ENCODE measurements at regions not wholly inside any gene's neighbourhood (a gene's known extent, or its start where the extent isn't known, plus 50 kb on each side); places are given as distances from the start of the nearest gene placed in this dataset.

- Mint-ChIP-seq H3K9me3 (no peaks in the 10 kb centered on the region), H3K27me3 (ENCODE audit: low read depth) (no peaks in the 10 kb centered on the region)
- TF ChIP-seq CTCF (IDR thresholded peaks at IDR 0.05; ENCODE audit: unreplicated experiment), result no peak
These were observed 327.7 kb upstream of the TBX3 start for GRCh38 chr12:115011703-115012102.

GRCh38 chr12:115010324-115010995, 326.5 kb upstream of the TBX3 start:
- Mint-ChIP-seq H3K4me1 (peaks cover 57% of the 10 kb centered on the region), H3K36me3 (peaks cover 11% of the 10 kb centered on the region), H3K4me3 (no peak overlapping the region), H3K27ac (peak overlapping the region; percentile 52), H3K9me3 (peaks cover 8% of the 10 kb centered on the region), H3K27me3 (ENCODE audit: low read depth) (no peaks in the 10 kb centered on the region)
- TF ChIP-seq CTCF (IDR thresholded peaks at IDR 0.05; ENCODE audit: unreplicated experiment), result no peak
- DNase-seq (ENCODE audit: low spot score in 2 of 2, unreplicated experiment in 2 of 2), result no peak

More at GRCh38 chr12:115011703-115012102, 327.7 kb upstream of the TBX3 start:
- peaks cover 9% of the 10 kb centered on the region for H3K36me3 Mint-ChIP-seq
- no peak overlapping the region for H3K4me3 Mint-ChIP-seq
- DNase-seq (ENCODE audit: low spot score in 2 of 2, unreplicated experiment in 2 of 2), result no peak
- H3K27ac Mint-ChIP-seq, result peak overlapping the region; percentile 100
- peaks cover 69% of the 10 kb centered on the region for H3K4me1 Mint-ChIP-seq

- H3K27me3 Mint-ChIP-seq (ENCODE audit: low read depth), result no peaks in the 10 kb centered on the region
- no peak for DNase-seq (ENCODE audit: low spot score in 2 of 2, unreplicated experiment in 2 of 2)
- H3K9me3 Mint-ChIP-seq, result peaks cover 8% of the 10 kb centered on the region
- TF ChIP-seq CTCF (IDR thresholded peaks at IDR 0.05; ENCODE audit: unreplicated experiment), result no peak
- H3K4me1 Mint-ChIP-seq, result peaks cover 42% of the 10 kb centered on the region
- H3K27ac Mint-ChIP-seq, result peak overlapping the region; percentile 28
- no peak overlapping the region for H3K4me3 Mint-ChIP-seq
- peaks cover 11% of the 10 kb centered on the region for H3K36me3 Mint-ChIP-seq
These were observed 325.0 kb upstream of the TBX3 start for GRCh38 chr12:115008929-115009328.

- Mint-ChIP-seq H3K27me3 (ENCODE audit: low read depth) (no peaks in the 10 kb centered on the region), H3K4me3 (no peak overlapping the region), H3K27ac (no peak overlapping the region), H3K4me1 (peaks cover 41% of the 10 kb centered on the region), H3K9me3 (peaks cover 8% of the 10 kb centered on the region), H3K36me3 (peaks cover 8% of the 10 kb centered on the region)
- DNase-seq (ENCODE audit: low spot score in 2 of 2, unreplicated experiment in 2 of 2), result no peak
- TF ChIP-seq CTCF (IDR thresholded peaks at IDR 0.05; ENCODE audit: unreplicated experiment), result no peak
These were observed 320.6 kb upstream of the TBX3 start for GRCh38 chr12:115004470-115005146.

- Mint-ChIP-seq H3K36me3 (peaks cover 8% of the 10 kb centered on the region), H3K4me1 (peaks cover 55% of the 10 kb centered on the region), H3K27me3 (ENCODE audit: low read depth) (no peaks in the 10 kb centered on the region), H3K4me3 (no peak overlapping the region), H3K27ac (peak overlapping the region; percentile 55), H3K9me3 (peaks cover 8% of the 10 kb centered on the region)
- TF ChIP-seq CTCF (IDR thresholded peaks at IDR 0.05; ENCODE audit: unreplicated experiment), result no peak
- DNase-seq (ENCODE audit: low spot score in 2 of 2, unreplicated experiment in 2 of 2), result no peak
These were observed 318.5 kb upstream of the TBX3 start for GRCh38 chr12:115002434-115002833.
